HFF-Myc (cell line): ENCODE measurements at regions not wholly inside any gene's neighbourhood (a gene's known extent, or its start where the extent isn't known, plus 50 kb on each side); places are given as distances from the start of the nearest gene placed in this dataset.

Experiments
- DNase-seq: peaks from one replicate; pipeline ENCODE4 v3.0.0-alpha.2; 2011; ENCODE audit warnings: low read depth; ENCODE audit errors: extremely low read depth
- H3K4me3 ChIP-seq: replicated peaks from 2 replicates; pipeline ENCODE4 v1.5.1; 2011; ENCODE audit warnings: low read depth, mild to moderate bottlenecking, control low read depth, low read length
- TF ChIP-seq, protein P1 (sequence below): IDR thresholded peaks from 2 replicates; pipeline ENCODE4 v1.5.1; 2012; ENCODE audit warnings: mild to moderate bottlenecking, low read depth, low read length, control low read depth; ENCODE audit errors: missing control alignments

DNA sequence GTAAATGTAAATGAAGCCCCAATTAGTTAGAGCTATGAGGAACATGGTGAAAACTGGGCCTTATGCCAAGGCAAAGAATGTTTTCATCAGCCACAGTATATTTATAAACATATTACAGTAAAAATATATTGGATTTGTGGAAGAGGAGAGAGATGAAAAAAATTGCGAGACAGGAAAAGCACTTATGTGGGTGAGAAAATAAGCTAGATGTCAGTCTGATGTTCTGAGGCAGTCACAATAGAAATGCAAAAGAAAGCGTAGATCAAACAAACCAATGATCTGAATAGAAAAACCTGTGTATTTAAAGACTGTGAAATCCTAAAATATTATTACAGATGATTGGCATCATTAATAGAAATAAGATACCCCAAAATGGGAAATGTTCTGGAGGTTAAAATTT lies 1332.5 kb downstream of the SLITRK5 start:
- TF ChIP-seq, protein P1, sequence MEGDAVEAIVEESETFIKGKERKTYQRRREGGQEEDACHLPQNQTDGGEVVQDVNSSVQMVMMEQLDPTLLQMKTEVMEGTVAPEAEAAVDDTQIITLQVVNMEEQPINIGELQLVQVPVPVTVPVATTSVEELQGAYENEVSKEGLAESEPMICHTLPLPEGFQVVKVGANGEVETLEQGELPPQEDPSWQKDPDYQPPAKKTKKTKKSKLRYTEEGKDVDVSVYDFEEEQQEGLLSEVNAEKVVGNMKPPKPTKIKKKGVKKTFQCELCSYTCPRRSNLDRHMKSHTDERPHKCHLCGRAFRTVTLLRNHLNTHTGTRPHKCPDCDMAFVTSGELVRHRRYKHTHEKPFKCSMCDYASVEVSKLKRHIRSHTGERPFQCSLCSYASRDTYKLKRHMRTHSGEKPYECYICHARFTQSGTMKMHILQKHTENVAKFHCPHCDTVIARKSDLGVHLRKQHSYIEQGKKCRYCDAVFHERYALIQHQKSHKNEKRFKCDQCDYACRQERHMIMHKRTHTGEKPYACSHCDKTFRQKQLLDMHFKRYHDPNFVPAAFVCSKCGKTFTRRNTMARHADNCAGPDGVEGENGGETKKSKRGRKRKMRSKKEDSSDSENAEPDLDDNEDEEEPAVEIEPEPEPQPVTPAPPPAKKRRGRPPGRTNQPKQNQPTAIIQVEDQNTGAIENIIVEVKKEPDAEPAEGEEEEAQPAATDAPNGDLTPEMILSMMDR: no peak
- H3K4me3 ChIP-seq: no peak overlapping the region
- no peak for DNase-seq

- TF ChIP-seq, protein P1: no peak
- DNase-seq: no peak
- H3K4me3 ChIP-seq: no peak overlapping the region
Observed at GRCh38 chr13:89011615-89012014, 1340.4 kb downstream of the SLITRK5 start.

DNA sequence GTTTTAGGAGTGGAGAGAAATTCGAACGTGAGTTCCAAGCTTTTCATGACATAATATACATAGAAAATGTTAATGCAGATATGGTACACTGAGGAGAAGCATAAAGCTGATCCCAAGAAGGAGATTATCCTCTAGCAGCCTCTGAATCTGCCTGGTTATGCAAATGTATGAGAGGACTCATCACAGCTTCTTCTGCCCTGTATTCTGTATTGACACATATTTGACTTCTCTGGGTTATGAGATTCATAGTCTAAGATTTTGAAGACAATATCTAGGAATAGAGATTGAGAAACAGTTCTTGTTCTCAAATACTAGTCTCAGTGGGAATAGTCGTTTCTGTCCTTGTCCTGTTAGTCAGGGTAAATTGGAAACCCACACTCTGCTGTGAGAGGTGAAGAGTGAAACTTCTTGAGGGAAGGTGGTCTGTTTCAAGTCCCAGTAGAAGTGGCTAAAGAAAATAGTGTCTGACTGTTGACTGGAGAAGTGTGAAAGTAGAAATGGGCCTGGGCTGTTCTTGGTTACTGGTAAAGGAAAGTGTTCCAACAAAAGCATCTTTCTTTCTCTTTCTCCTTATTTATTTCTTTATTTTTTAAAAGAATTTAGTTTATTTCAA lies 1356.6 kb downstream of the SLITRK5 start:
- no peak for DNase-seq
- no peak overlapping the region for H3K4me3 ChIP-seq
- TF ChIP-seq, protein P1: no peak

DNA sequence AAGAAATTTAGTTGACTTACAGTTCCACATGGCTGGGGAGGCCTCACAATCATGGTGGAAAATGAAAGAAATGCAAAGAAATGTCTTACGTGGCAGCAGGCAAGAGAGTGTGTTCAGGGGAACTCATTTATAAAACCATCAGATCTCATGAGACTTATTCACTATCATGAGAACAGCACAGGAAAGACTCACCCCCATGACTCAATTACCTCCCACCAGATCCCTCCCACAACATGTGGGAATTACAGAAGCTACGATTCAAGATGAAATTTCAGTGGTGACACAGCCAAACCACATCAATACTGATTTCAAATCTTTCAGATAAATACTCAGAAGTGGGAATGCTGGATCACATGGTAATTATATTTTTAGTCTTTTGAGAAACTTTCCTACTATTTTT lies 1357.9 kb downstream of the SLITRK5 start:
- no peak overlapping the region for H3K4me3 ChIP-seq
- DNase-seq: no peak
- TF ChIP-seq, protein P1: no peak

- TF ChIP-seq, protein P1: no peak
- DNase-seq: no peak
- no peak overlapping the region for H3K4me3 ChIP-seq
Observed at GRCh38 chr13:89034015-89034414, 1362.8 kb downstream of the SLITRK5 start.

DNA sequence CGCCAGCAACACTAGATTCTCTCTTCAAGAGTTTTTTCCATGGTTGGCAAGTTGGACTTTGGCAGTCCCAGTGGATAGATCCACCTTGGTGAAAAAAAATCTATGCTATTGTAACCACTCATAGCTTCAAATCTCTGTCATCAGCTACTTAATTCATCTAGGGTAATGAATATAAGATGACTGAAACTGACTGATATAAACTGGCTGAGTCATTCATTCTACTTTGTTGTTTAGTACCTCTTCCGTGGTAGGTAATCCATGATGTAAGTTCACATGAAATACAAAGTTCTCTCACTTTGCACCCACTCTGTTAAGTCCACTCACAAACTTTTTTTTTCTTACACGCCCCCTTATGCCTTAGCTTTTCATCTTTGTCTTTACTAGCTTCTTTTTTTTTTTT lies 1381.5 kb downstream of the SLITRK5 start:
- no peak for DNase-seq
- TF ChIP-seq, protein P1: no peak
- no peak overlapping the region for H3K4me3 ChIP-seq

DNA sequence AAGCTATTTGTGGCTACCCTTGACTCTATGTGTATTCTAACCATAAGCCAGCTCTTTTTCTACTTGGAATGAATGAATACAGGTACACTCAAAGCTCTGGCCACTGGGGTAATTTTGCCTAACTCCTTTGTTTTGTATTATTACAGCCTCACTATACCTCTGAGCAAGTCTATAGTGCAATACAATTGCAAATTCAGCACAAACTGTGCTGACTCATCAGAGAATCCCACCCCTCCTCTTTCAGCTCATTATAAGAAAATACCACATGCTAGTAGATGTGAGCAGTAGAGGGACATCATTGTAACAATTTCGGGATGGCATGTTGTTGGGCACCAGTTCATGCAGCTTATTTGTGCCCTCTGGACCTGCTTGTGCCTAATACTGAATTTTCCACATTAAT lies 1382.2 kb downstream of the SLITRK5 start:
- no peak overlapping the region for H3K4me3 ChIP-seq
- no peak for DNase-seq
- TF ChIP-seq, protein P1: no peak
